Stomach (tissue), 8 donors: ENCODE measurements at regions not wholly inside any gene's neighbourhood (a gene's known extent, or its start where the extent isn't known, plus 50 kb on each side); places are given as distances from the start of the nearest gene placed in this dataset.
"Not testable (repeated sequence)": the region's sequence is repeated elsewhere in the genome, so short reads cannot be mapped to it uniquely, and the experiment has no call there.

Experiments used
- DNase-seq, 2 donors: peaks; one replicate each; pipeline versions ENCODE4 v3.0.0 to v3.0.0-alpha.2; 2013 to 2019
- H3K27ac ChIP-seq, 5 donors: fragments of 200-600 bp in 4 of 5; sonication (generic) in 4 of 5; one replicate each; pipeline ENCODE4 v1.5.1; 2013 to 2019; ENCODE audit warnings: mild to moderate bottlenecking in 1 of 5, moderate library complexity in 1 of 5
- H3K27me3 ChIP-seq, 3 donors: fragments of 200-600 bp; sonication (generic); one replicate each; pipeline ENCODE4 v1.5.1; 2017 to 2019; ENCODE audit warnings: mixed run types in 1 of 3
- H3K36me3 ChIP-seq, 4 donors: fragments of 200-600 bp; sonication (generic); 1 replicate in 3 of 4; 2 replicates in 1 of 4; pipeline ENCODE4 v1.5.1; 2016 to 2019
- H3K4me1 ChIP-seq, 4 donors: fragments of 200-600 bp; sonication (generic); one replicate each; pipeline ENCODE4 v1.5.1; 2016 to 2019
- H3K4me3 ChIP-seq, 4 donors: fragments of 200-600 bp; sonication (generic) in 3 of 4; one replicate each; pipeline ENCODE4 v1.5.1; 2016 to 2019; ENCODE audit warnings: mild to moderate bottlenecking in 1 of 4
- H3K9me3 ChIP-seq, 4 donors: fragments of 200-600 bp; sonication (generic); one replicate each; pipeline ENCODE4 v1.5.1; 2016 to 2019
- CTCF ChIP-seq, 7 experiments: fragments of 450-650 bp in 4 of 7; fragments of 200-600 bp in 3 of 7; sonication (generic) in 3 of 7; IDR thresholded peaks; one replicate each; pipeline ENCODE4 v1.5.1; 2016 to 2019; ENCODE audit warnings: antibody characterized with exemption in 7 of 7, control low read depth in 2 of 7, mild to moderate bottlenecking in 1 of 7
- EP300 ChIP-seq: sonication (generic); formaldehyde crosslinking; IDR thresholded peaks from one replicate; pipeline ENCODE4 v1.6.1; 2017; ENCODE audit warnings: antibody characterized with exemption
- POLR2A ChIP-seq, 4 donors: fragments of 450-650 bp; IDR thresholded peaks; one replicate each; pipeline ENCODE4 v1.6.1; 2016; ENCODE audit warnings: antibody characterized with exemption in 4 of 4, control low read depth in 2 of 4, mild to moderate bottlenecking in 1 of 4, moderate library complexity in 1 of 4
- POLR2AphosphoS5 ChIP-seq, 3 donors: sonication (generic); formaldehyde crosslinking; IDR thresholded peaks; one replicate each; pipeline ENCODE4 v1.6.1; 2016; ENCODE audit warnings: antibody characterized with exemption in 3 of 3
- WGBS, 5 donors: extraction: QIAGEN DNeasy Blood & Tissue Kit in 3 of 5; methylation state at CpG; one replicate each; pipeline versions ENCODE4 v1.1.5 to v1.1.7; 2013 to 2018; 5-methylcytosine and 5-hydroxymethylcytosine counted together
- intact Hi-C: fragments of 100-400 bp; cut with DNase I; formaldehyde crosslinking; loops from one replicate; pipeline ENCODE4 v1.15.1; 2023; ENCODE audit warnings: low total_unique reads
- donor health status: healthy with polysubstance abuse.
- donor health status: Bipolar disorder and iron deficiency.
- donor health status: healthy.

GRCh38 chr7:55731931-55732330, 130.6 kb downstream of the SEPTIN14 start:
- no peaks in the 10 kb centered on the region for H3K4me1 ChIP-seq
- no peak overlapping the region for H3K4me3 ChIP-seq
- WGBS, 5 donors = 95 to 98% (median 96%) methylated on average over 16 of the region's 16 CpGs
- TF ChIP-seq POLR2AphosphoS5 (IDR thresholded peaks at IDR 0.05) (no peak), CTCF (IDR thresholded peaks at IDR 0.05) (no peak), EP300 (no peak), POLR2A (IDR thresholded peaks at IDR 0.05) (no peak)
- H3K36me3 ChIP-seq = no peaks in the 10 kb centered on the region
- intact Hi-C loops = no loop called here
- no peak overlapping the region for H3K27ac ChIP-seq
- no peaks in the 10 kb centered on the region for H3K9me3 ChIP-seq
- DNase-seq = no peak
- H3K27me3 ChIP-seq = no peaks in the 10 kb centered on the region

GRCh38 chr7:55730197-55730596, 132.4 kb downstream of the SEPTIN14 start:
- Histone ChIP-seq H3K9me3 (no peaks in the 10 kb centered on the region), H3K27me3 (no peaks in the 10 kb centered on the region), H3K27ac (no peak overlapping the region), H3K4me3 (no peak overlapping the region), H3K4me1 (no peaks in the 10 kb centered on the region), H3K36me3 (no peaks in the 10 kb centered on the region)
- TF ChIP-seq CTCF (IDR thresholded peaks at IDR 0.05) (no peak), POLR2AphosphoS5 (IDR thresholded peaks at IDR 0.05) (no peak), POLR2A (IDR thresholded peaks at IDR 0.05) (no peak), EP300 (no peak)
- WGBS, 5 donors = 67 to 88% (median 84%) methylated on average over 2 of the region's 2 CpGs
- intact Hi-C loops = no loop called here
- DNase-seq = no peak

- no peaks in the 10 kb centered on the region for H3K4me1 ChIP-seq
- no peak overlapping the region for H3K4me3 ChIP-seq
- DNase-seq = peak in 1 of 2 donors; percentile 6
- H3K27ac ChIP-seq = no peak overlapping the region
- intact Hi-C loops = no loop called here
- 38 to 59% (median 53%) methylated on average over 5 to 7 of the region's 7 CpGs for WGBS, 5 donors
- no peak for TF ChIP-seq POLR2A (IDR thresholded peaks at IDR 0.05)
- no peaks in the 10 kb centered on the region for H3K36me3 ChIP-seq
- no peaks in the 10 kb centered on the region for H3K27me3 ChIP-seq
- H3K9me3 ChIP-seq = no peaks in the 10 kb centered on the region
Measured at GRCh38 chr7:55723621-55723941, 139.0 kb downstream of the SEPTIN14 start.

GRCh38 chr7:55722874-55723620, 139.5 kb downstream of the SEPTIN14 start:
- intact Hi-C loops = not testable (repeated sequence)
- WGBS, 5 donors = 29 to 47% (median 36%) methylated on average over 4 to 7 of the region's 7 CpGs
- TF ChIP-seq CTCF (IDR thresholded peaks at IDR 0.05) = peak in 1 of 7 experiments; percentile 9

GRCh38 chr7:55721004-55721403, 141.5 kb downstream of the SEPTIN14 start:
- H3K27me3 ChIP-seq, H3K27ac ChIP-seq, H3K4me1 ChIP-seq, H3K36me3 ChIP-seq, intact Hi-C loops, H3K4me3 ChIP-seq, DNase-seq, H3K9me3 ChIP-seq: not testable (repeated sequence)
- WGBS, 5 donors = 83% methylated on average over 1 of the region's 1 CpG; no CpG with 5 or more reads in 4 of the 5 donors

More at GRCh38 chr7:55722874-55723620, 139.5 kb downstream of the SEPTIN14 start:
- DNase-seq = peak in 1 of 2 donors; percentile 6
- not testable (repeated sequence) for H3K4me3 ChIP-seq, H3K36me3 ChIP-seq, H3K4me1 ChIP-seq, H3K9me3 ChIP-seq, H3K27ac ChIP-seq, H3K27me3 ChIP-seq

GRCh38 chr7:55715247-55715867, 143.1 kb upstream of the VOPP1 start:
- H3K27me3 ChIP-seq, H3K36me3 ChIP-seq, intact Hi-C loops, H3K27ac ChIP-seq, H3K9me3 ChIP-seq, H3K4me3 ChIP-seq, H3K4me1 ChIP-seq, DNase-seq: not testable (repeated sequence)
- WGBS, 5 donors = 64 to 71% (median 67%) methylated on average over 4 to 5 of the region's 5 CpGs

- H3K27ac ChIP-seq, H3K27me3 ChIP-seq, H3K9me3 ChIP-seq, H3K4me3 ChIP-seq, H3K36me3 ChIP-seq, DNase-seq, H3K4me1 ChIP-seq, intact Hi-C loops: not testable (repeated sequence)
- WGBS, 5 donors = 22 to 45% (median 32%) methylated on average over 2 of the region's 2 CpGs
Measured at GRCh38 chr7:55714370-55714769, 142.1 kb upstream of the VOPP1 start.

GRCh38 chr7:55710312-55710711, 138.0 kb upstream of the VOPP1 start:
- 81 to 90% (median 84%) methylated on average over 2 of the region's 2 CpGs for whole genome bisulfite sequencing, 5 donors
- H3K36me3 ChIP-seq, H3K9me3 ChIP-seq, H3K27me3 ChIP-seq, H3K4me3 ChIP-seq, intact Hi-C loops, H3K27ac ChIP-seq, H3K4me1 ChIP-seq, DNase-seq: not testable (repeated sequence)

- H3K27ac ChIP-seq, H3K27me3 ChIP-seq, H3K9me3 ChIP-seq, intact Hi-C loops, H3K4me3 ChIP-seq, H3K4me1 ChIP-seq, H3K36me3 ChIP-seq: not testable (repeated sequence)
- DNase-seq = peak in 1 of 2 donors; percentile 47
- 79 to 90% (median 87%) methylated on average over 6 of the region's 6 CpGs for WGBS, 5 donors
Measured at GRCh38 chr7:55708028-55708427, 135.7 kb upstream of the VOPP1 start.
